ENCODE measurements at regions not wholly inside any gene's neighbourhood (a gene's known extent, or its start where the extent isn't known, plus 50 kb on each side); places are given as distances from the start of the nearest gene placed in this dataset.

DNA sequence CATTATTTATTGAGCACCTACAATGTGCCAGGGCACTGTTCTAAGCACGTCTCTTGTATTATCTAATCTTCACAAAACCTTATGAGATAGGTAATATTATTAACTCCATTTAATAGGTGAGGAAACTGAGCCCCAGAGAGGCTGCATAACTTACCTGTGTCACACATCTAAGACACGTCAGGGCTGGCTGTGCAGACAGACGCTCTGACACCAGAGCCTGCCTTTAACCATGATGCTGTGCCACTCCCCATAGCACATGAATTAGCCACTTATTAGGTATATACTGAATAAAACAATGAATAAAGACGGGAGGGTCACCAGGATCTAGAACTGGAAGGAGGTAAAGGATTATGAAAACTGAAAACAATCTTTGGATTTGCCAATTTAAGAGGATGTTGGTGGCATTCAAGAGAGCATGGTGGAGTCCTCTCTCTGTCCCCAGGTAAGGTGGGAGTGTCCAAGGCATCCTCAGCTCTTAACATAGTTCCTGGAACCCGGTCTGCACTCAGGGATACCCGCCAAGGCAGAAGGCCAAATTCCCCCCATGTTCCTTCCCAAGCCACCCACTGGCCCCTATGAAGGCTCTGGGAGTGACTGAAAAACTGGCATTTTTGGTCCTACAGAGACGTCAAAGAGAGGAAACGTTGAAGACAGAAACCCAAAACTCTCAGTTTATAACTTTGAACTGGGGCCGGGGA lies 479.7 kb downstream of the FOXO1 start:
- TF ChIP-seq, protein P1, sequence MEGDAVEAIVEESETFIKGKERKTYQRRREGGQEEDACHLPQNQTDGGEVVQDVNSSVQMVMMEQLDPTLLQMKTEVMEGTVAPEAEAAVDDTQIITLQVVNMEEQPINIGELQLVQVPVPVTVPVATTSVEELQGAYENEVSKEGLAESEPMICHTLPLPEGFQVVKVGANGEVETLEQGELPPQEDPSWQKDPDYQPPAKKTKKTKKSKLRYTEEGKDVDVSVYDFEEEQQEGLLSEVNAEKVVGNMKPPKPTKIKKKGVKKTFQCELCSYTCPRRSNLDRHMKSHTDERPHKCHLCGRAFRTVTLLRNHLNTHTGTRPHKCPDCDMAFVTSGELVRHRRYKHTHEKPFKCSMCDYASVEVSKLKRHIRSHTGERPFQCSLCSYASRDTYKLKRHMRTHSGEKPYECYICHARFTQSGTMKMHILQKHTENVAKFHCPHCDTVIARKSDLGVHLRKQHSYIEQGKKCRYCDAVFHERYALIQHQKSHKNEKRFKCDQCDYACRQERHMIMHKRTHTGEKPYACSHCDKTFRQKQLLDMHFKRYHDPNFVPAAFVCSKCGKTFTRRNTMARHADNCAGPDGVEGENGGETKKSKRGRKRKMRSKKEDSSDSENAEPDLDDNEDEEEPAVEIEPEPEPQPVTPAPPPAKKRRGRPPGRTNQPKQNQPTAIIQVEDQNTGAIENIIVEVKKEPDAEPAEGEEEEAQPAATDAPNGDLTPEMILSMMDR (IDR thresholded peaks at IDR 0.05) = no peak
- no peak for TF ChIP-seq POLR2A (IDR thresholded peaks at IDR 0.05)

All from Peyer's patch (tissue), 4 donors.